ENCODE measurements at regions not wholly inside any gene's neighbourhood (a gene's known extent, or its start where the extent isn't known, plus 50 kb on each side); places are given as distances from the start of the nearest gene placed in this dataset.

- TF ChIP-seq, protein P1, sequence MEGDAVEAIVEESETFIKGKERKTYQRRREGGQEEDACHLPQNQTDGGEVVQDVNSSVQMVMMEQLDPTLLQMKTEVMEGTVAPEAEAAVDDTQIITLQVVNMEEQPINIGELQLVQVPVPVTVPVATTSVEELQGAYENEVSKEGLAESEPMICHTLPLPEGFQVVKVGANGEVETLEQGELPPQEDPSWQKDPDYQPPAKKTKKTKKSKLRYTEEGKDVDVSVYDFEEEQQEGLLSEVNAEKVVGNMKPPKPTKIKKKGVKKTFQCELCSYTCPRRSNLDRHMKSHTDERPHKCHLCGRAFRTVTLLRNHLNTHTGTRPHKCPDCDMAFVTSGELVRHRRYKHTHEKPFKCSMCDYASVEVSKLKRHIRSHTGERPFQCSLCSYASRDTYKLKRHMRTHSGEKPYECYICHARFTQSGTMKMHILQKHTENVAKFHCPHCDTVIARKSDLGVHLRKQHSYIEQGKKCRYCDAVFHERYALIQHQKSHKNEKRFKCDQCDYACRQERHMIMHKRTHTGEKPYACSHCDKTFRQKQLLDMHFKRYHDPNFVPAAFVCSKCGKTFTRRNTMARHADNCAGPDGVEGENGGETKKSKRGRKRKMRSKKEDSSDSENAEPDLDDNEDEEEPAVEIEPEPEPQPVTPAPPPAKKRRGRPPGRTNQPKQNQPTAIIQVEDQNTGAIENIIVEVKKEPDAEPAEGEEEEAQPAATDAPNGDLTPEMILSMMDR (IDR thresholded peaks at IDR 0.05; ENCODE audit: low read length): no peak
- TF ChIP-seq EZH2 (optimal IDR thresholded peaks at IDR 0.05; ENCODE audit: low read depth, low read length): no peak
Observed at GRCh38 chr1:69121723-69122122, 446.0 kb upstream of the LRRC7 start.

All from MM.1S (cell line).